ENCODE measurements at regions not wholly inside any gene's neighbourhood (a gene's known extent, or its start where the extent isn't known, plus 50 kb on each side); places are given as distances from the start of the nearest gene placed in this dataset.

- TF ChIP-seq CTCF (IDR thresholded peaks at IDR 0.05; ENCODE audit: extremely low read depth in 1 of 2, insufficient read depth in 1 of 2, low read depth in 1 of 2, low read length in 2 of 2): no peak
- no peak for TF ChIP-seq POLR2A (IDR thresholded peaks at IDR 0.05; ENCODE audit: low read depth, low read length)
- TF ChIP-seq EZH2 (IDR thresholded peaks at IDR 0.05; ENCODE audit: borderline replicate concordance, low read depth, low read length, severe bottlenecking): no peak
Observed at GRCh38 chr14:106877517-106877916, 1351.1 kb downstream of the TMEM121 start.

Data from endothelial cell of umbilical vein (primary cell).